CD1c-positive myeloid dendritic cell (primary cell): ENCODE measurements at regions not wholly inside any gene's neighbourhood (a gene's known extent, or its start where the extent isn't known, plus 50 kb on each side); places are given as distances from the start of the nearest gene placed in this dataset.
"Not testable (repeated sequence)": the region's sequence is repeated elsewhere in the genome, so short reads cannot be mapped to it uniquely, and the experiment has no call there.

Source experiments
- DNase-seq: peaks from one replicate; pipeline ENCODE4 v3.0.0-alpha.2; 2016; ENCODE audit errors: extremely low spot score

DNA sequence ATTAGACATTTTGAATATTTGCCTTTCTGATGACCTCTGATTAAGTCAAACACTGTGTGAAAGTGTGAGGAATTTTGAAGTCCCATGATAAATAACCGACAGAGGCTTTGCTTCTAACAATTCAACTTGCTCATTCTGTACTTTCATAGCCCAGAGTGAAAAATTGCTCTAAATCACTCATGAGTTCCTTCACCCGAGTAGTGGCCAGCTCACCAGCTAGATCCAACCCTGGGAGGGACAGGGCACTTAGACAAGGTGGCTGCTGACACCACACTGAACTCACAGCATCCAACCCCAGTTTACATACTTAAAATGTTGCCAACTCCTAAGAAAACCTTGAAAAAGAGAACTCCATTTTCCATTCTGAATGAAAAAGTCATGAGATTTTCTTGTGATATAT, 80.0 kb upstream of the LYZL1 start:
- DNase-seq = no peak

DNA sequence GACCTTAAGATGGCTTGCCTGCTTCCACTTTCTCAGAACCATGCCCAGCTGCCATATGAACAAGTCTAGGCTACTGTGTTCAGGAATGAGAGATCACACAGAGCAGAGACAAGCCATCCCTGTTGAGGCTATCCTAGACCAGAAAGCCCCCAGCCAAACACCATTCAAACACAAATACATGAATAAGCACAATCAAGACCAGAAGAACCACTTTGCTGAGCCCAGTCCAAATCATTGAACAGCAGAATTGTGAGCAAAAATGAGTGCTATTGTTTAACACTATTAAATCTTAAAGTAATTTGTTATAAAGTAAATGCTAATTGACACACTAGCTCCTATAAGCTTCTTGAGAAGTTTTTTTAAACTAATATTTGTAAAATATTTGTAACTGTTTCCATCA, 79.0 kb upstream of the LYZL1 start:
- no peak for DNase-seq

DNA sequence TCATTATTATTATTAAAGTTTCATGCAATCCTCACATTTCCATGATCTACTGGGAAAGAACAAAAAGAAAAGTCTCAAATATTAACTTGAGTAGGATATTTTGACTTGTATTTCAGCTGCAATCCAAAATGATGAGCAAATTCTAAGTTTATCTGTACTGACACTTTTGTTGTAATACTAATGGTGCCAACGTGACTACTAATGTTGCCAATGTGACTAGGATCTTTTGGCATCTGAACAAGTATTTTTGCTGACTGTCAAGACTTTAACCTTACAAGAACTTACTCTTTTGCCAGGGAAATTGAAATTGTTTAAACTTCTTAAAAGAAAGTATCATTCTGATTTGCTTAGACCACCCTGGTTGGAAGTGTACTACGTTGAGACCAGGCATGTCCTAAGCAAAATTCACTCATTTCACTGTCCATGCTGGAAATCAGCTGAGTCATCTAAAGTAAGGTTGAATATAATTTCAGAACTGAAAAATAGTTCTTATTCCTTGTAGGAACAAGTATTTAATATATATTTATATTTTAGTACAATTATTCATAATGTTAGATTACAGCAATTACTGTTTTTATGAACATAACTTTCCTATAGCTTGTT, 78.5 kb upstream of the LYZL1 start:
- DNase-seq = no peak

DNA sequence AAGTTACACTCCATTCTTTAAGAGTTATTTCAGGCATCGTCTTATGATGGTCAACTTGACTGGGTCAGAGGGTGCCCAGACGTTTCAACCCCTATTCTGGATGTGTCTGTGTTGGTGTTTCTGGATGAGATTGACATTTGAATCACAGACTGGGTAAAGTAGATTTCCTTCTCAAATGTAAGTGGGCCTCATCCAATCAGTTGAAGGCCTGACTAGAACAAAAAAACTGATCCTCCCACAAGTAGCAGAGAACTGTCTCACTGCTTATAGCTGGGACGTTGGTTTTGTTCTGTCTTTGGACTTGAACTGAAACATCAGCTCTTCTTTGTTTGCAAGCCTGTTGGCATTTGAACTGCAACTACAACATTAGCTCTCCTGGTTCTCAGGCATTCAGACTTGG, 76.3 kb upstream of the LYZL1 start:
- no peak for DNase-seq

DNA sequence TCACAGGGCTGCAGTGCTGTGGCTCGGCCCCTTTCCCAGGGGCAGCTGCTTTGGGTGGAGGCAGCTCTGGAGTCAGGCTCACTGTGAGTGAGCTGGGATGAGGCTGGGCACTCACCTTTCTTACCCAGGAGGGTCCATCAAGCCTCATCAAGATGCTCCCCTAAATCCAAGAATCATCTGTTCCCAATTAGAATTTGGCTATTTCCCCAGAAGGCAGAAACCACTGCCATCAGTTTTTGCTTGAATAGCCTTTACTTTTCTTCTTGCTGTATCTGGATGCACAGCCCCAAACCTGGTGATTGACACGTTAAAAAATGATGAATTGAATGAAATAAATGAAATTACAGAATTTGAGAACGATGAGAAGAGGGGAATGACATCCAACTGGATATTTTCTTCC, 74.3 kb upstream of the LYZL1 start:
- no peak for DNase-seq

DNA sequence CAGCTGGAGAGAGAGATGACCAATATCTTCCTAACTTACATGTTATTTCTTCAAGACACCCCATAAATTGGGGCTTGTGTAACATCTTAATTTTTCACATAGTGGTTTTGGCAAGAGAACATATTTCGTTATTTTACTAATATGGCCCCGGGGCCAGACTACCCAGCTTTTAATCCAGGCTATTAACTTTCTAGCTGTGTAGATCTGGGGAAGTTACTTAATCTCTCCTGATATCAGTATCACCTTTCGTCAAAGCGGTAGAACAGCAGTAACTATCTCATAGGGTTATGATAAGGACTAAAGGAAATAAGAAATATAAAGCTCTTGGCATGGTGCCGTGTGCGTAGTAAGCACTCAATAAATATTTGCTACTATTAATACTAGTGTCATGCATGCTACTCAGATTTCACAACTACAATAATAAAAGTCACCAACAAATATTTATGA, 71.6 kb upstream of the LYZL1 start:
- no peak for DNase-seq

DNA sequence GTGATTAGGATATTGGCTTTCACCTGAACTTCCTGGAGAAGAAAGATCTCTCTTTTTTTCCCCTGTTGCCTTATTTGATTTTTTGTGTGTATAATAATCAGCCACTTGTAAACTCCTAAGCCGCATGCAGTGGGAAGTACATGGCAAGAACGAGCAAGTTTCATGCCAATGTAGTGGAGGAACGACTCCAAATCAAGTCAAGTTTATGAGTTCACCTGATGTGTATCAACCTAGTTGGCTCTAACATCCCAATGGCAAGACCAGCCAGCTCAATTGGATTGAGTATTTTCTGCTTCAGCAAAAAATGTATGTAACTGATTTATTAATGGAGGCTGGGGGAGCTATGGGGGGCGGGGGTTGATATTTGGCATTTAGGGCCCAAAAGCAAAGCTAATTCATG, 65.5 kb upstream of the LYZL1 start:
- DNase-seq = no peak

DNA sequence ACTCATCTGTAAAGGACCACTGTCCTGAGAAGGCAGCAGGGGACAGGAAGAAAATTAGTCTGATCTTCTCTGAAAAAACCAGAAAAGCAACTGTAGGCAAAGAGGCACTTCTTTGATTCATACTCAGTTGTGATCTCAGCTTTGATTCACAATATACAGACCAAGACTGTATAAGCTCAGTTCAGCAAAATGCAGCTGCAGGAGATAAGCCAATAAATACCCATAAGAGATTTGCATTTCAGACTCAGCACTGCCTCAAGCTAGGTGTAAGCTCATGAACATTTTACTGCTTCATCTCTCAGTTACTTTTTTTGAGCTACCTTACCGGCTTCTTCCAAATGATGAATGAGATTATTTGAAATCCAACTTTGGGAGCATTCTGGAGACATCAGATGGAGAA, 64.2 kb upstream of the LYZL1 start:
- DNase-seq = no peak

DNA sequence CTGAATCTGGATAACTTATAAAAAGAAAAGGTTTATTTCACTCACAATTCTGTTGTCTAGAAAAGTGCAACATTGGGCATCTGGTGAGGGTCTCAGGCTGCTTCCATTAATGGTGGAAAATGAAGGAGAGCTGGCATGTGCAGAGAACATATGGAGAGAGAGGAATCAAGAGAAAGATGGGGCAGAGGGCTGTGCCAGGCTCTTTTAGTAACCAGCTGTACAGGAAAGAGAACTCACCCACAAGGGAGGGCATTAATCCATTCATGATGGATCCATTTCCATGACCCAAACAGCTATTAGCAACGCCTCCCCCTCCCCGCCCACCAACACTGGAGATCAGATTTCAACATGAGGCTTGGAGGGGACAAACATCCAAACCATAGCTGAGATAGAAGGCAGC, 61.7 kb upstream of the LYZL1 start:
- no peak for DNase-seq

DNA sequence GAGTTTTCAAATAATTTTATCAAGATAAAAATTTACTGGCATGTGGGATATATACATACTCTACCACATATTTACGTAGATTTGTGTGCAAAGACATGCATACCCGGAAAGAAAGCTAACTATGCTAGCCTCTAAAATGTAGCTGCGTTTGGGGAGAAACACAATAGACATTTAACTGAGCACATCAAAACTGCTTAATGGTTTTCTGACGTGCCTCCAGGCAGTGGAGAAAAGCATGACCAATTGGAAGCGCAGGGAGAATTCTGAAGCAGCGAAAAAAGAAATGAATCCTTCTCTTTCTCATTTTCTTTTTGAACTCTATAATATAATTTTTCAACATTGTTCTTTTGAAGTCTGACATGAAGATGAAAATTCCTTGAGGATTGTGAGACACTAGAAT, 60.3 kb upstream of the LYZL1 start:
- no peak for DNase-seq

DNA sequence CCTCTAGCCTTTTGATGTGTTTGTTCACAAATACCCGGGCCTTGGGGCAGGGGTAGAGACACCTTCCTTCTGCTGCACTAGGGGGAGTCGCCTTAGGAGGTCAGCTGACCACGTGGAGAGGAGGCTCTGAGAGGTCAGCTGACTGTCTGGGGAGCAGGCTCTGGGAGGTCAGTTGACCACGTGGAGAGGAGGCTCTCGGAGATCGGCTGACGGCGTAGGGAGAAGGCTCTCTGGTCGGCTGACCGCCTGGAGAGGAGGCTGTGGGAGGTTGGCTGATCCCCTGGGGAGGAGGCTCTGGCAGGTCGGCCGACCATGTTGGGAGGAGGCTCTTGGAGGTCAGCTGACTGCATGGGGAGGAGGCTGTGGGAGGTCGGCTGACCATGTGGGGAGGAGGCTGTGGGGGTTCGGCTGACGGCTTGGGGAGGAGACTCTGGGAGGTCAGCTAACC, 59.6 kb upstream of the LYZL1 start:
- DNase-seq = no peak

DNA sequence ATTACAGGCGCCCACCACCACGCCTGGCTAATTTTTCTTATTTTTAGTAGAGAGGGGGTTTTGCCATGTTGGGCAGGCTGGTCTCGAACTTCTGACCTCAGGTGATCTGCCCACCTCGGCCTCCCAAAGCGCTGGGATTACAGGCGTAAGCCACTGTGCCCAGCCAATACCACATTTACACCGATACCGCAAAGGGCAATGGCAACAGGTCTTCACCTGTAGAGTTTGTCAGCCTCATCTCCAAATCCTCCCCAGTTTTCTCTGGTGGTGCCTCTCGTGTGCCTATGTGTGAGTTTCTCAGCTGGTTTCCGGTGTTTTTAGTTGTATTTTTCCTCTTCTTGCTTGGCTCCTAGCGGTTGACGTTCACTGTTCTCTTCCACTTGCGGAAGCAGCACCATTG, 52.0 kb upstream of the LYZL1 start:
- DNase-seq = not testable (repeated sequence)

DNA sequence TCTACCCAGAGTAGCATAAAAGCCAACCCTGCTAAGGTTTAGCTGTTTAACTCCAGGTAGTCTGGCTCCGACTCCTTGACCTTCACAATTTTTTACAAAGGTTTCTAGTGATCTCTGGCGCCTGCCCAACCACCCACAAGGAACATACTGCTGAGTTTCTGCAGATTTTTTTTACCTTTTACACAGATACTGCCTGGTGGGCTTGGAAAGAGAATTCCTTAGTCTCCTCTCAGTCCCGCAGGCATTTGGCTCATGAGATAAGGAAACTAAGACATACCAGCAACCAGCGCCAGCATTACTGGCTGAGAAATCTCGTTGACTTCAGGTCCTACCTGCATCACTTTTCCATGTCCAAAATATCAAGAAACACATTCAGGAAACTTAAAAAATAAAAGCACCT, 51.1 kb upstream of the LYZL1 start:
- DNase-seq = no peak

DNA sequence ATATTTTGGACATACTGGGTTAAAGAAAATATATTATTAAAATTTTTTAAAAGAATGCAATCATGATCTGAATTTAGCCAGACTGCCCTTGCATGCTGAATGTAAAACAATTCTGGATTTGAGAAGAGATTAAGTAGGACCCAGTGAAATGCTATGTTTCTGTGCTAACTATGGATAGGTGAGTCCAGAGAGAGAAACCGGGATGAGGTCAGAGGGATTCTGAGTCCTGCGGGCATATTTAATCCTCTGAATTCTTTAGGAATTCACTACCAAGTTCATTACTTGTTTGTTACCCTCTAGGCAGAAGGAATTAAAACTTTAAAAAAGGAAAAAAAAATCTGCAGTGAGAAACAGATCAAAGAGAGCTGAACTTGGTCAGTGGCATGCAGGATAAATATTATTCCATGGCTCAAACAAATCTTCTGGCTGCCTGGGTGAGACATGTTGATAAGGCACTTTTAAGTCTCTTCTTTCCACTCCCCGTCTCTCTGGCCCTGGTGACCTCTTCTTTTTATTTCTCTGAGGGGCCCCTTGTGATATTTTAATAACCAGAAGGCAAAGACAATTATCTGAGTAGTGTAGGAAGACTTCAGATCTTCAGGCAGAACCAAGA, 50.2 kb upstream of the LYZL1 start:
- no peak for DNase-seq
